HG03103 (cell line): ENCODE measurements at regions not wholly inside any gene's neighbourhood (a gene's known extent, or its start where the extent isn't known, plus 50 kb on each side); places are given as distances from the start of the nearest gene placed in this dataset.
"Not testable (repeated sequence)": the region's sequence is repeated elsewhere in the genome, so short reads cannot be mapped to it uniquely, and the experiment has no call there.

Experiments used
- ATAC-seq: cut with Tn5 transposase; IDR thresholded peaks from one replicate; pipeline ENCODE4 v1.9.1; 2021; ENCODE audit warnings: low read depth; ENCODE audit not compliant: unreplicated experiment

DNA sequence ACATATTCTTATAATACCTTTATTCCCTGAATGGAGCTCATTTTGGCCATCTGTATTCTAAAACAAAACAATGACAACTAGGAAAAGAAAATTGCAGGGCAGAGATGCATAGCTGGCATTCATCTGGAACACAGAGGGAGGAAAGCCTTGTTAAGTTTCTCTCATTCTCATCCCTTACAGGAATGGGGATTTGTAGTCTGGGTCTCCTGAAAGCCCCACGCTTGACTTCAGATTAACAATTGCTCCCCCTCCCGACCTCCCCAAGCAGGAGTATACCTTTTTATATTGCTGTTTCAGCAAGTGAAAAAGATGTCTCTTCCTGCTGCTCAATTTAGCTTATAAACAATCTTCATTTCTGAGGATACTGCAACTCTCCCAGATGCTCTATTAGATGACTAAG, 812.1 kb downstream of the EFNA5 start:
- no peak for ATAC-seq

DNA sequence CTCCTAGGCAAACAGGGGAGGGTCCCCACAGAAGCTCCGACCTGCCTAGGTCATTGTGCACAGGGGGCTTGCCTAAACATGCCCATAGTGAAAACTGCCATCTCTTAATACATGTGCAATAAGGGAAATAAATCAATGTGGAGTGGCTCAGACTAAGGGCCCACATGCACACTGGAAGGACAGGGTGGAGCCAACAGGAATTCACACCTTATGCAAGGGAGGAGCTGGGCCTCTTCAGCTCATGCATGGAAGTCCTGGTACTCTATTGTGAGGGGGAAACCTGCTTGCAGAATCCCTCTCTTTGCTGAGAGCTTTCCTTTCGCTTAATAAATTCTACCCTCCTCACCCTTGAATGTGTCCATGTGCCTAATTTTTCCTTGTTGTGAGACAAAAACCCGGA, 815.8 kb downstream of the EFNA5 start:
- ATAC-seq, result no peak

DNA sequence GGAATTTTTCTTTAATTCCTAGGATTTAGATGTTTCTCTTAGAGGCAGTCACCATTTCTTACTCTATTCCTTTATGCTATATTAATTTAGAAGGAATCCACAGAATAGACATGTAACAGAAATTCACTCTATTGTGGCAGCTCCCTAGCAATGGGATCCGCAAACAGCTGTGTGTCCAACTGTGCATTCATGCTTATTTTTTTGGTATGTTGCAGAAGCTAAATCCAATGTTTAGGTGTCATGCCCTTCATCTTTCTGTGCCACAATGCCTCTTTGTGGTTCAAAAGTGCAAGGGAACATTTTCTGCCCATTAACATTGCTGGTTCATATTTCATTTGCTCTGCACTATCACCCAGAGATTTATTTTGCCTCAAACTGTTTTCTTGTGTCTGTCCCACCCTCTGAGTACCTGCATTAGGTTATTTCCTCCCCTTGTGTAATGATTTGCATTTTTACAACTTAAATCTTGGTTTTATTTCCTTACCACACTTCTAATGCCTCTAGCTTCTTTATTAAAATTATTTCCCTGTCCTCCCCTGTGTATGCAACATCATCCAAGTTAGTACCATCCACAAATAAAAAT, 816.5 kb downstream of the EFNA5 start:
- ATAC-seq, result no peak

DNA sequence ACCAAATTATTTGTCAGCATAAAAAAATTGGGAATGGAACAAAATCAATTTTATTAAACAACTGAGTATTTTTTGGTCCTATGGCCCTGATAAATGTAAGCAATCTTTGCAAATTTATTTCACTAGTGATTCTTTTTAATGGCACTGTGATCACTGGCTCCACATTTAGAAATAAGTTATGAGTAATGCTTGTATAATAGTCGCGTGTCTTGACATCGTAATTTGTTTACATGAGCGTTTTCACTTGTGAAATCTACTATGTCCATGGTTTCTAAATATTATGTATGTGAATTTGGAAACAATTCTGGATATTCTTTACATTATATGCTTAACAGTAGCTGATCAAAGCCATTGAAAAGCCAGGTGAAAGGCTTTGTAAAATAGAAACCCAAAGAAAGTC, 817.5 kb downstream of the EFNA5 start:
- no peak for ATAC-seq

DNA sequence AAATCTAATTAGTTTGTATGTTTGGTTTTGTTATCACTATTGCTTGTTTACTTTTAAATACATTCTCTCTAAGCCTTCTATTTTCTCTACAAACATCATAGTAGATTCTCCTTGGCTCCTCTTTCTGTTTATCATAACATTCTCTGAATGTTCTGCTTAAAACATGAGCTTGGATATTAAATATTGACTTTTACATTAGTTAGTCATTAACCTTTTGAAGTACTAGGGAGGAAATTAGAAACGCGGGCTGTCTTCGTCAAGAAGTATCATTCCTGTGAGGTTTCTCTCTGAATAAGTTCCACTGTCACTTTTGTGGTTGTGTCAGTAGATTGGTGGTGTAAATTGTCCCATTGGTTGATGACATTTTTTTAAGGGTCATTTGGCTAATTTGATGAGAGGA, 821.5 kb downstream of the EFNA5 start:
- no peak for ATAC-seq

DNA sequence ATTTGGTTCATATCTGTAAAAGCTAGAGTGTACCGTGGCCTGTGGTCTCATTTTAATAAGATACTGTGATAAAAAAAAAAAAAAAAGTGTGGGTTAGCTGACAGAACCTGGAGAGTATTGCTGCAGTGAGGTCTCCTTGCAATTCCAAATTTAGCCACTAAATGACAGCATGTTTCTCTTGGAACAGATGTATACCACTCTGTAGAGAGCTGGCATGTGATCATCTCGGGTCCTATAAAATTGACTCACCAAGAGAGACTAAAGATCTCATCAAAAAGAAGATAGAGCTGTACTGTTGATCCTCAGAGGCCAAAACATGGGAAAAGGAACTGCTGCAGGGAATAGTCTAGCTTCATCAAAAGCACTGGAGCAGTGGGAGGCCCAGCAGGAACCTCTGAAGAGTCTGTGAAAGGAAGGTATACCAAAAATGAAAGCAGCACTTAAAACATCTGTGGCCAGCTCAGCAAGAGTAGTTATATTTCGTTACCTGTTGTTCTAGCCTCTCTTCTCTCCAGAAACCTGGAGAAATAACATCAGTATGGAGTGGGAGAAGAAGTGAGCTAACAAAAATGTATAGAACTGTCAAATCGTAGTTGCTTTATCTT, 826.8 kb downstream of the EFNA5 start:
- no peak for ATAC-seq

DNA sequence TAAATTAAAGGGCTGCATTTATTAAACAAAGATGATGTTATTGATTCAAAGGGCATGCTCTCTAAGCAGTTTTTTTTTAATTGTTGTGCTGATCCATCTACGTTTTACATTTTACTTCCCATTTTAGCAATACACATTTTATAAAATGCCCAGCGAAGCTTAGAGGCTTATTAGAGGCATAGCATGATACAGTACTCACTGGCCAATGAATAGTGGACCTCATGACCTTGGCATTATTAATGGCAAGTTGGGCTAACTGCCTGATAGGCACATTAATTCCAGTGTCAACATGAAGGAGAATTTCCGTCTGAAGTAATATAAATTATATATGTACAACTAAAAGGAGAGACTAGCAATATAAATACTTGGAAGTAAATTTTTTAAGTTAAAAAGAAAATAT, 837.2 kb downstream of the EFNA5 start:
- ATAC-seq, result no peak

DNA sequence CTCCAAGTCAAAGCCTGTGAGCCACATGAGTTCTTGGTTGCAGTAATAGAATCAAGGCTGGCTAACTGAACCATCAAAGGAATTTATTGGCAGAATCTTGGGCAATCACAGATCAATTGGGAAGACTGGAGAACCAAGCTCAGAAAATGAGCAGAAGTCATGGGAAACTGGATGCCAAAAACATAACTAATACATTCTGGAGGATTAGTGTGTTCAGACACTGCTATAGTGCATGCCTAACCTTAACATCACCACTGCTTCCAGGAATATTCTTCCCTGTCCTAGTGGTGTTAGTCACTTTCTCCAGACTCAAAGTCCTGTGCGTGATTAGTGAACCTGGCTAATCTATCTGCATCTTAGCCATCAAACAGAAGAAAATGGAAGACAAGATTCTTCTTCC, 843.7 kb downstream of the EFNA5 start:
- ATAC-seq, result no peak

DNA sequence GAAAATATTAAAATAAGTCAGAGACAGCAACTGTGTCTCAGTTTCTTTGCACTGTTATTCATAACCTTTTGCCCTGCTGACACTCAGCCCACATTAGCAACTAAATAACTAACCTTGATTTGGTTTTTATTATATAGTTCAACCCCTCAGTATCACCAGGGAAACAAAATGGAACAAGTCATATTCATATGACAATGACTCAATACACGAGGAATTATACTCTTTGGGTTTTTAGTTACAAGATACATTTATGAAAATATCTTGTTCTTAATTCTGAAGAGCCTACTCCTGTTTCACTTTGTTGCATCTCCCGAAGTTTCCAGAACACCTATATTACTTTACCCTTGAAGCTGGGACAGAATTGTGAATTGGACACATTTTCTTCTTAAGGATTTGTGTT, 845.4 kb downstream of the EFNA5 start:
- ATAC-seq, result no peak

DNA sequence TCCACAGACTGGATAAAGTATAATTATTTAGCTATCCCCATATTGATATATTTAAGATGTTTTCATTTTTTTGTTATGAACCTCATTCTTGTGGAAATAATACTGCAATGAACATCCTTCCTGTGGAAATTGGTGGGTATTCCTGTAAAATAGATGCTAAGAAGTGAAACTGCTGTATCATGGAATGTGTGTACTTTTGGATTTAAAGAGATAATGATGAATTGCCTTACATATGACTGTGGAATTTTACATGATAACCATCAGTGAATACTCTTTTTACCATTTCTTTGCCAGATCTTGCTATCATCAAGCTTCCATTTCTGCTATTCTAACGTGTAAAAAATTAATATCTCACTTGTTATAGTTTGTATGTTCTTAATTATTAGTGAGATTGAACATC, 847.9 kb downstream of the EFNA5 start:
- no peak for ATAC-seq

DNA sequence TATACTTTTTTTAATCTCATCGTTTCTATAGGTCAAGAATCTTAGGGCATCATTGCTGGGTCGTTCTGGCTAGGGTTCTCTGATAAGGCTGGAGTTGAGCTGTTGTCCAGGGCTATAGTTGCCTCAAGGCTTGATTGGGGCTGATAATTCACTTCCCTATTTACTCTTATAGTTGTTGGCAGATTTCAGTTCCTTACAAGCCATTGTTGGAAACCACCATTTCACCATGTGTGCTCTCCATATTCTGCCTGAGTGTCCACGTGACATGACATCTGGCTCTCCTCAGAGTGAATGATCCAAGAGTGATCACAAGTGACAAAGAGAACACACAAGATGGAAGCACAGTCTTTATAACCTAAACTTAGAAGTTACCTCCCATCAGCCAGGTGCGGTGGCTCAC, 852.2 kb downstream of the EFNA5 start:
- no peak for ATAC-seq

DNA sequence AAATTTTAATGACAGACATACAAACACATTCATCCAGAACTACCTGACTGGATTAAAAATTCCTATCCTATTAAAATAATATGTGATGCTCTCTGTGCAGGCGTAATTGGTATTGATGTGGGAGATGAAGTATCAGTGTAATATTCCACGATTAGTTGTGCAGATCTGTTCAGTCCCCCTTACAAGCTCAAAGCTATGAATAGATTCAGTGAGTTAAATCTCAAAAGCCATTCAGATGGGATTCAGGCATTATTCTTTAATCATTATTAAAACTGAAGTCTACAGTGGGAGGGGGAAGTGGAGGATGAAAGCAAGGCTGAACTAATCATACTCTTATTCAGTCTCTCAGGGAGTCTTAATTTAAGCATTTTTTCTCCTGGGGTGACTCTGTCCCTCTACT, 855.8 kb downstream of the EFNA5 start:
- no peak for ATAC-seq

DNA sequence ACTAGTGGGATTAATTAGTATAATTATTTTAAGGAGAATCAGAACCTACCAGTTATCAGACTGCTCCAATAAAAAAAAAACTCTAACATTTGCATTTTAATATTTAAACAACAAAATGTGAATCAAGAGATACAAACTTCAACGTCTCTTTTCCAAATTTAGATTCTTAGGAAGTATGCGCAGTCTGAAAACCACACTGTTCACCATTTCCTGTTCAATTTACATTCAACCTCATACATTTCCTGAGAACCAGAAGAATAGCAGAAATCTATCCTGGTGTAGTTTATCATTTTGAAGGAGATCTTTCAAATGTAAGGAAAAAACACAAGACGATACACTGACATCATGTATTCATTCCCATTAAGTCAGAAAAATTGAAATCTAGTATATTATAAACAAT, 869.2 kb downstream of the EFNA5 start:
- no peak for ATAC-seq

DNA sequence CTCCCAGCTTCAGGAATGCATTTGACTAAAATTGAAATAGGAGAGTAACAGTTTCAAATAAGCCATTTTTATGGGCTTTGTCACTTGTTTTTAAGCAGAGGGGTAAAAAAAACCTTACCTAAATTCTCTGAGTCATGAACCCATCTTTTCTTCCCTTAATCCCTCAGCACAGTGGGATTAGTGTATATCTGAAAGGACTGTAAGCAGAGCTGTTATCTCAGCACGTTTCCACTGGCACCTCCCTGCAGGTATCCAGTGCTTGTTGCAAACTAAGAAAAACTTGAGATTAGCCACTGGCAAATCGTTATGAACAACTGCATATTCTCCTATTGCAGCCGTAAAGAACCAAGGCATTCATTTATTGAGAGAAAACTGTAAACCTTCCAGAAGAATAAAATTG, 872.7 kb downstream of the EFNA5 start:
- ATAC-seq, result no peak

DNA sequence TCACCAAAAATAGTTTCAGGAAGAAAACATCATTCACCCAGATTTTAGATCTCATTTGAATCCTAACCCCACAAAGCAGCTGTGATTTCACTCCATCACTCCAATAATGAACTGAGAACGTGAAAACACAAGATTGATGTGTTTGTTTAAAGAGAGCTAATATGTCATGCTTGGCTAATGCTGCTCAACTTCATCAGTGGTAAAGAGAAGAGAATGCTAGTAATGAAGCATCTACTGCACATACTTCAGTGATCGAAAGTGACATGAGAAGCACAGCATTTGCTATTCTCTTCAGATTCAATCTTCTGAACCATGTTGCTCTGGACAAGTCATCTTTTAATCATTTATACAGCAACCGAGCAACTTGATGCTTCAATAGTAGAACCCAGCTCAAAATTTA, 874.7 kb downstream of the EFNA5 start:
- no peak for ATAC-seq

DNA sequence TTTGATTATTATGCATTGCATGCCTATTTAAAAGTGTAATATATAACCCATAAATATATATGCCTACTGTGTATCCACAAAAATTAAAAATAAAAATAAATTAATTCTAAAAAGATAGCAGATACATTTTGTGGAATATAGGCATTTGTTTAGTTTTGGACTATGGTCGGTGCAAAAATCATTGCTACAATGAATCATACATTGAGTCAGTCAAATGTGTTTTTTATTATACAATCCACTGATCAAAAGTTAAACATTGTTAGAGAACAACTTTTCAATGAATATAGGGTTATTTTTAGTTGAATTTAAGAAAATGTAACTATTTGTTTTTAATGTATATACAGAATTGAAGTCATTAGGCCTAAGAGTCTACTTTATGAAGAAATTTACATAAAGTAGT, 885.9 kb downstream of the EFNA5 start:
- ATAC-seq, result no peak

DNA sequence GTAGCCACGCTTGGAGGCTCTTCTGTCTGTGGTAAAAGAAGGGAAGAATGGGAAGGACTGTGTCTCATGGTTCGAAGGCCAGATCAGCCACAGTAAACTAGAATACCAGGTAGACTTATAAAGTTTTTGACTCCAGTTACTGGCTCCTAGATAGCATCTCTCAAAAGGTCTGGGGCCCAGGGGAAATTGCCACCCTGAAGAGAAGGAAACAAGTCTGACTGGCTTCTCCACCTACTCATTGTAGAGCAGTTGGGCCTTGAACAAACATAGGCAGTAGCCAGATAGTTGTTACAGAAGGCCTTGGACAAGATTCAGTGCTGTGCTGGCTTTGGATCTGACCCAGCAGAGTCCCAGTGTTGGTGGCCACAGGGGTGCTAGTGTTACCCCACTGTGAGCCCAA, 890.4 kb downstream of the EFNA5 start:
- ATAC-seq, result no peak

DNA sequence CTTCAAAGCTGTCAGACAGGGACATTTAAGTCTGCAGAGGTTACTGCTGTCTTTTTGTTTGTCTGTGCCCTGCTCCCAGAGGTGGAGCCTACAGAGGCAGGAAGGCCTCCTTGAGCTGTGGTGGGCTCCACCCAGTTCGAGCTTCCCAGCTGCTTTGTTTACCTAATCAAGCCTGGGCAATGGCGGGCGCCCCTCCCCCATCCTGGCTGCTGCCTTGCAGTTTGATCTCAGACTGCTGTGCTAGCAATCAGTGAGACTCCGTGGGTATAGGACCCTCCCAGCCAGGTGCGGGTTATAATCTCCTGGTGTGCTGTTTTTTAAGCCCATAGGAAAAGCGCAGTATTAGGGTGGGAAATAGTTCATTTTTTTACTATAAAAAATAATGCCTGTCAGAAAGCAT, 894.2 kb downstream of the EFNA5 start:
- ATAC-seq, result not testable (repeated sequence)

DNA sequence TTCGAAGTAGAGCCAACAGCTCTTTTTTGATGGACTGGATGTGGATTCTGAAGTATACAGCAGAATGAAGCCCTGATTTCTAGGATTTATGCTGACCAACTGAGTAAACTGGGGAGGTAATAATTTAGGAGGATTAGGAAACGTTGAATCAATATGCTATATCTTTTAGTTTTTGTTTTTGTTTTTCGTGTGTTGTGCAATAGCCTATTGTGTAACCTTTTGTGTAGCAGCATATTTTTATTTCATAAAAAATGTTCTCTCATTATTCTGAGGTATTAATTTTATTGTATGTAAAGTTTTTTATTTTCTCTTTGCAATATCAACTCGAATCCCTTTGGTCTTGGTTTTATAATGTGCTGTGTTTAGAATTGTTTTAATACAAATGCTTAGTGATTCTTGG, 902.3 kb downstream of the EFNA5 start:
- ATAC-seq, result no peak

DNA sequence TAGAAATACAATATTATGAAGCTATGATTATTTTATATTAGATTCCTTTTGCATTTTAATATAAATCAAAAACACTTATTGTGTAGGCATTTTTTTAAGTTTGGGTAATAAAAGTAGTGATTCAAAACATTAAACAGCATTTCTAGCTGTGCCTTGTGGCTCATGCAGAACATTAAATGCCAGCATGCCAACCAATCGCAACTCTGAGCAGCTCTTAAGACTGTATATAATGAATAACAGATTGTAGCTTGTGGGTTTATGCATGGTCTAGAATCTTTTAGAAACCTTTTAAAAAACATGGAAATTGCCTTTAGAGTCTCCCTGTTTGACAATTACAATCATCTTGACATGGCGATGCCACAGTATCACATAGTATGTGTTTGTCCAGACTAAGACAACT, 903.8 kb downstream of the EFNA5 start:
- no peak for ATAC-seq

DNA sequence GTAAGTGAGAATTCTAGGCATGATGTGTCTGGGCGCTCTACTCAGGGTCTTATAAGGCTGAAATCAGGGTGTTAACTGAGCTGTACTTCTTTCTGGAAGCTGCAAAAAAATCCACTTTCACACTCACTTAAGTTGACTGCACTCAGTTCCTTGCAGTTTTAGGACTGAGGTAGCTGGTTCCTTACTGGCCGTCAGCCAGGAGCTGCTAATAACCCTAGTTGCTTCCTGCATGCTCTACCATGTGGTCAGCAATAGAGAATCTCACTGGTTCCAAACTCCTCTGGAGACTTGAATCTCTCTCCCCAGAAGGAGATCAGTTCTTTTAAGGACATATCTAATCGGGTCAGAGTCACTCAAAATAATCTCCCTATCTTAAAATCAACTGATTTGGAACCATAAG, 911.2 kb downstream of the EFNA5 start:
- ATAC-seq, result no peak

DNA sequence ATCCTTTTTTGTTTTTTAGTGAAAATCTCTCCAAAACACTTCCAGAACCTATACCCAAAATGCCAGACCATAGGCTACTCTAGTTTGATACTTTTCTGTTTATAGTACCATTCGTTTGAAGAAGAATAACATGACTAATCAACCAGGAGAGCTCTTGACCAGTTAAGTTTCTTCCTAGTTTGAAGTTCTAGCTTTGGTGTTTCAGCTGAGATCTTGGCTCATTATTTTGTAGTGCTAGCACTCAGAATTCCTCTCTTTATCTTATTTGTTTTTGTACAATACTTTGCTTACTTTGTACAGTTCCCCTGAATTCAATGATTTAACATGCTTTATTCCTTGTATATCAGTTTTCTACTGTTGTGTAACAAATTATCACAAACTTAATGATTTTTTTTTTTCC, 911.6 kb downstream of the EFNA5 start:
- ATAC-seq, result no peak

DNA sequence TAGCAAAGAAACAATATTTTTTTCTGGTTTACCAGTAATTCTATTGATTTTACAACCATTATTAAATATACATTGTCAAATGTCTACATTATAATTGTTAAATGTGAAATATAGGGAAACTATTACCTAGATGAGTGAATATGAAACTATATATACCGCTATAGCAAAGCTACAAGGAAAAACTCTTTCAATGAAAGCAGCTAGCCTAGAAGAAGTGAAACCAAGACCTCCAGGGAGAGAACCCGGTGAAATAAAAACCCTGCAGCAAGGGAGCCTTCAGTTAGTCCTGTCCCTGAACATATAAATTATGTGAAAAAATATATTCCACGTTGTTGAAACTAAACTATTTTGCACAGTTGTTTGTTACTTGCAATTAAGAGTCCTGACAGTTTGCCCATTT, 913.1 kb downstream of the EFNA5 start:
- ATAC-seq, result no peak
